ENCODE measurements at regions not wholly inside any gene's neighbourhood (a gene's known extent, or its start where the extent isn't known, plus 50 kb on each side); places are given as distances from the start of the nearest gene placed in this dataset.

- no peak for DNase-seq
- Histone ChIP-seq H3K9me3 (no peaks in the 10 kb centered on the region), H3K27me3 (no peaks in the 10 kb centered on the region), H3K4me3 (no peak overlapping the region), H3K36me3 (no peaks in the 10 kb centered on the region), H3K27ac (no peak overlapping the region), H3K4me1 (peaks cover 0 to 5% (median 0%) of the 10 kb centered on the region in 3 donors)
- TF ChIP-seq CTCF (IDR thresholded peaks at IDR 0.05) (peak; percentile 37 to 83 (median 68)), POLR2A (IDR thresholded peaks at IDR 0.05) (no peak)
- intact Hi-C loops (cut with DNase I) = loop anchor here (5.0 kb wide), 1 partner anchor 182 kb away; no protein-coding TSS in a partner anchor
- 9 to 37% methylated on average over 4 to 7 of the region's 7 CpGs for WGBS, 2 donors
Observed at GRCh38 chr20:12925210-12925755, 83.5 kb upstream of the SPTLC3 start.

GRCh38 chr20:12925863-12926793 is 82.6 kb upstream of the SPTLC3 start:
- H3K36me3 ChIP-seq = no peaks in the 10 kb centered on the region
- peaks cover 0 to 5% (median 0%) of the 10 kb centered on the region in 3 donors for H3K4me1 ChIP-seq
- 64 to 76% methylated on average over 5 to 7 of the region's 9 CpGs for WGBS, 2 donors
- no peaks in the 10 kb centered on the region for H3K9me3 ChIP-seq
- TF ChIP-seq POLR2A (IDR thresholded peaks at IDR 0.05) (no peak), CTCF (IDR thresholded peaks at IDR 0.05) (no peak)
- intact Hi-C loops (cut with DNase I) = loop anchor here (5.0 kb wide), 1 partner anchor 181 kb away; no protein-coding TSS in a partner anchor
- no peaks in the 10 kb centered on the region for H3K27me3 ChIP-seq
- no peak overlapping the region for H3K4me3 ChIP-seq
- DNase-seq = no peak
- H3K27ac ChIP-seq = no peak overlapping the region

- intact Hi-C loops (cut with DNase I) = loop anchor here (5.0 kb wide), 1 partner anchor 180 kb away; no protein-coding TSS in a partner anchor
- no peak for TF ChIP-seq CTCF (IDR thresholded peaks at IDR 0.05)
- TF ChIP-seq POLR2A (IDR thresholded peaks at IDR 0.05) = no peak
- no peaks in the 10 kb centered on the region for H3K36me3 ChIP-seq
- DNase-seq = no peak
- H3K4me3 ChIP-seq = no peak overlapping the region
- H3K27ac ChIP-seq = no peak overlapping the region
- 77 to 83% methylated on average over 4 to 5 of the region's 5 CpGs for WGBS, 2 donors
- H3K4me1 ChIP-seq = peaks cover 0 to 5% (median 0%) of the 10 kb centered on the region in 3 donors
- H3K27me3 ChIP-seq = no peaks in the 10 kb centered on the region
- no peaks in the 10 kb centered on the region for H3K9me3 ChIP-seq
Observed at GRCh38 chr20:12927489-12927888, 81.3 kb upstream of the SPTLC3 start.

- no peak for DNase-seq
- Histone ChIP-seq H3K4me1 (peaks cover 0 to 5% (median 0%) of the 10 kb centered on the region in 3 donors), H3K9me3 (no peaks in the 10 kb centered on the region), H3K36me3 (no peaks in the 10 kb centered on the region), H3K27me3 (no peaks in the 10 kb centered on the region), H3K27ac (no peak overlapping the region), H3K4me3 (no peak overlapping the region)
- TF ChIP-seq POLR2A (IDR thresholded peaks at IDR 0.05) (no peak), CTCF (IDR thresholded peaks at IDR 0.05) (no peak)
- intact Hi-C loops (cut with DNase I) = loop anchor here (5.0 kb wide), 1 partner anchor 179 kb away; no protein-coding TSS in a partner anchor
- WGBS, 2 donors = 80 to 89% methylated on average over 1 of the region's 1 CpG
Observed at GRCh38 chr20:12928358-12928754, 80.4 kb upstream of the SPTLC3 start.
